Liver (tissue), 8 donors: ENCODE measurements at regions not wholly inside any gene's neighbourhood (a gene's known extent, or its start where the extent isn't known, plus 50 kb on each side); places are given as distances from the start of the nearest gene placed in this dataset.

ENCODE experiments used
- DNase-seq: peaks from one replicate; pipeline ENCODE4 v3.0.0-alpha.2; 2017; ENCODE audit warnings: low spot score
- H3K27ac ChIP-seq, 2 donors: one replicate each; pipeline ENCODE4 v1.7.0; 2013; ENCODE audit warnings: inconsistent platforms in 2 of 2, low read length in 2 of 2, control low read depth in 1 of 2, low read depth in 1 of 2, mild to moderate bottlenecking in 1 of 2
- H3K27me3 ChIP-seq, 4 donors: one replicate each; pipeline versions ENCODE4 v1.6.1 to v1.7.0; 2013; ENCODE audit warnings: low read length in 3 of 4, inconsistent platforms in 1 of 4, mild to moderate bottlenecking in 1 of 4, moderate library complexity in 1 of 4; ENCODE audit not compliant: control insufficient read depth in 4 of 4, insufficient read depth in 4 of 4
- H3K36me3 ChIP-seq, 4 donors: one replicate each; pipeline versions ENCODE4 v1.6.1 to v1.7.0; 2013; ENCODE audit warnings: low read length in 3 of 4, mild to moderate bottlenecking in 3 of 4, low read depth in 1 of 4, moderate library complexity in 1 of 4; ENCODE audit not compliant: control insufficient read depth in 4 of 4, insufficient read depth in 3 of 4
- H3K4me1 ChIP-seq, 4 donors: one replicate each; pipeline versions ENCODE4 v1.6.1 to v1.7.0; 2013; ENCODE audit warnings: low read length in 3 of 4, mild to moderate bottlenecking in 3 of 4, moderate library complexity in 1 of 4; ENCODE audit not compliant: control insufficient read depth in 4 of 4, insufficient read depth in 4 of 4
- H3K4me3 ChIP-seq, 3 donors: one replicate each; pipeline versions ENCODE4 v1.6.1 to v1.7.0; 2013; ENCODE audit warnings: low read length in 3 of 3, control low read depth in 1 of 3, low read depth in 1 of 3, mild to moderate bottlenecking in 1 of 3
- H3K9ac ChIP-seq, 2 donors: one replicate each; pipeline ENCODE4 v1.7.0; 2013; ENCODE audit warnings: low read length in 2 of 2, mild to moderate bottlenecking in 2 of 2, moderate library complexity in 2 of 2, control low read depth in 1 of 2, low read depth in 1 of 2
- H3K9me3 ChIP-seq, 4 donors: one replicate each; pipeline versions ENCODE4 v1.6.1 to v1.7.0; 2013; ENCODE audit warnings: low read length in 3 of 4; ENCODE audit not compliant: control insufficient read depth in 4 of 4
- CTCF ChIP-seq: fragments of 150-350 bp; IDR thresholded peaks from 2 replicates; pipeline ENCODE4 v1.5.1; 2017; ENCODE audit warnings: improper control_type of control experiment, low read depth, low read length; ENCODE audit not compliant: missing input control
- EGR1 ChIP-seq, 2 donors: IDR thresholded peaks; 2 replicates each; pipeline ENCODE4 v1.6.1; 2016 to 2018; ENCODE audit warnings: antibody characterized with exemption in 2 of 2, low read depth in 2 of 2
- FOXA1 ChIP-seq: IDR thresholded peaks from 2 replicates; pipeline ENCODE4 v1.6.1; 2016; ENCODE audit warnings: antibody characterized with exemption
- FOXA2 ChIP-seq: IDR thresholded peaks from 2 replicates; pipeline ENCODE4 v1.6.1; 2016; ENCODE audit warnings: antibody characterized with exemption
- GABPA ChIP-seq, 2 donors: IDR thresholded peaks in 1 of 2; conservative IDR thresholded peaks in 1 of 2; 2 replicates each; pipeline ENCODE4 v1.6.1; 2016; ENCODE audit warnings: antibody characterized with exemption in 2 of 2, mild to moderate bottlenecking in 1 of 2, moderate library complexity in 1 of 2
- HNF4A ChIP-seq, 2 donors: conservative IDR thresholded peaks; 2 replicates each; pipeline ENCODE4 v1.6.1; 2016; ENCODE audit warnings: antibody characterized with exemption in 2 of 2, mild to moderate bottlenecking in 2 of 2
- HNF4G ChIP-seq: IDR thresholded peaks from 2 replicates; pipeline ENCODE4 v1.6.1; 2016; ENCODE audit warnings: antibody characterized with exemption
- JUND ChIP-seq, 2 donors: IDR thresholded peaks; 2 replicates each; pipeline ENCODE4 v1.6.1; 2016; ENCODE audit warnings: antibody characterized with exemption in 2 of 2
- NR2F2 ChIP-seq: IDR thresholded peaks from 2 replicates; pipeline ENCODE4 v1.6.1; 2016; ENCODE audit warnings: antibody characterized with exemption
- RAD21 ChIP-seq, 2 donors: IDR thresholded peaks; 2 replicates each; pipeline ENCODE4 v1.6.1; 2016; ENCODE audit warnings: antibody characterized with exemption in 2 of 2, mild to moderate bottlenecking in 2 of 2
- RXRA ChIP-seq, 2 donors: IDR thresholded peaks; 2 replicates each; pipeline ENCODE4 v1.6.1; 2017 to 2018; ENCODE audit warnings: antibody characterized with exemption in 2 of 2, mild to moderate bottlenecking in 1 of 2
- SP1 ChIP-seq: IDR thresholded peaks from 2 replicates; pipeline ENCODE4 v1.6.1; 2018; ENCODE audit warnings: antibody characterized with exemption, mild to moderate bottlenecking
- TAF1 ChIP-seq: conservative IDR thresholded peaks from 2 replicates; pipeline ENCODE4 v1.6.1; 2016; ENCODE audit warnings: antibody characterized with exemption, mild to moderate bottlenecking
- YY1 ChIP-seq: IDR thresholded peaks from 2 replicates; pipeline ENCODE4 v1.6.1; 2016; ENCODE audit warnings: antibody characterized with exemption, mild to moderate bottlenecking
- WGBS: extraction: QIAGEN DNeasy Blood & Tissue Kit; methylation state at CpG from one replicate; pipeline ENCODE4 v1.1.7; 2013; 5-methylcytosine and 5-hydroxymethylcytosine counted together
- TF ChIP-seq, protein P1 (sequence below): IDR thresholded peaks from 2 replicates; pipeline ENCODE4 v1.6.1; 2016; ENCODE audit warnings: antibody characterized with exemption
- TF ChIP-seq, protein P2 (sequence below): IDR thresholded peaks from 2 replicates; pipeline ENCODE4 v1.6.1; 2016; ENCODE audit warnings: antibody characterized with exemption, mild to moderate bottlenecking
- TF ChIP-seq, protein P3 (sequence below): IDR thresholded peaks from 2 replicates; pipeline ENCODE4 v1.6.1; 2016; ENCODE audit warnings: antibody characterized with exemption
- TF ChIP-seq, protein P4 (sequence below): IDR thresholded peaks from 2 replicates; pipeline ENCODE4 v1.6.1; 2016; ENCODE audit warnings: antibody characterized with exemption
- donor health status: healthy.
- donor health status: healthy.
- donor health status: healthy.
- donor health status: healthy.
- donor health status: healthy.

GRCh38 chr3:65101450-65101849 lies 413.6 kb upstream of the ADAMTS9 start:
- DNase-seq: no peak
- H3K4me3 ChIP-seq: no peak overlapping the region
- no peaks in the 10 kb centered on the region for H3K36me3 ChIP-seq
- no peaks in the 10 kb centered on the region for H3K27me3 ChIP-seq
- WGBS: 46% methylated on average over 1 of the region's 1 CpG
- H3K4me1 ChIP-seq: no peaks in the 10 kb centered on the region
- H3K27ac ChIP-seq: no peak overlapping the region
- TF ChIP-seq RXRA (IDR thresholded peaks at IDR 0.05): no peak
- TF ChIP-seq NR2F2: no peak
- no peak for TF ChIP-seq CTCF
- TF ChIP-seq, protein P1, sequence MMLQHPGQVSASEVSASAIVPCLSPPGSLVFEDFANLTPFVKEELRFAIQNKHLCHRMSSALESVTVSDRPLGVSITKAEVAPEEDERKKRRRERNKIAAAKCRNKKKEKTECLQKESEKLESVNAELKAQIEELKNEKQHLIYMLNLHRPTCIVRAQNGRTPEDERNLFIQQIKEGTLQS: no peak
- TF ChIP-seq GABPA (IDR thresholded peaks at IDR 0.05 in 1 of 2, conservative IDR thresholded peaks at IDR 0.05 in 1 of 2): no peak
- no peak for TF ChIP-seq FOXA2
- no peak for TF ChIP-seq JUND (IDR thresholded peaks at IDR 0.05)
- no peak for TF ChIP-seq SP1
- TF ChIP-seq, protein P2, sequence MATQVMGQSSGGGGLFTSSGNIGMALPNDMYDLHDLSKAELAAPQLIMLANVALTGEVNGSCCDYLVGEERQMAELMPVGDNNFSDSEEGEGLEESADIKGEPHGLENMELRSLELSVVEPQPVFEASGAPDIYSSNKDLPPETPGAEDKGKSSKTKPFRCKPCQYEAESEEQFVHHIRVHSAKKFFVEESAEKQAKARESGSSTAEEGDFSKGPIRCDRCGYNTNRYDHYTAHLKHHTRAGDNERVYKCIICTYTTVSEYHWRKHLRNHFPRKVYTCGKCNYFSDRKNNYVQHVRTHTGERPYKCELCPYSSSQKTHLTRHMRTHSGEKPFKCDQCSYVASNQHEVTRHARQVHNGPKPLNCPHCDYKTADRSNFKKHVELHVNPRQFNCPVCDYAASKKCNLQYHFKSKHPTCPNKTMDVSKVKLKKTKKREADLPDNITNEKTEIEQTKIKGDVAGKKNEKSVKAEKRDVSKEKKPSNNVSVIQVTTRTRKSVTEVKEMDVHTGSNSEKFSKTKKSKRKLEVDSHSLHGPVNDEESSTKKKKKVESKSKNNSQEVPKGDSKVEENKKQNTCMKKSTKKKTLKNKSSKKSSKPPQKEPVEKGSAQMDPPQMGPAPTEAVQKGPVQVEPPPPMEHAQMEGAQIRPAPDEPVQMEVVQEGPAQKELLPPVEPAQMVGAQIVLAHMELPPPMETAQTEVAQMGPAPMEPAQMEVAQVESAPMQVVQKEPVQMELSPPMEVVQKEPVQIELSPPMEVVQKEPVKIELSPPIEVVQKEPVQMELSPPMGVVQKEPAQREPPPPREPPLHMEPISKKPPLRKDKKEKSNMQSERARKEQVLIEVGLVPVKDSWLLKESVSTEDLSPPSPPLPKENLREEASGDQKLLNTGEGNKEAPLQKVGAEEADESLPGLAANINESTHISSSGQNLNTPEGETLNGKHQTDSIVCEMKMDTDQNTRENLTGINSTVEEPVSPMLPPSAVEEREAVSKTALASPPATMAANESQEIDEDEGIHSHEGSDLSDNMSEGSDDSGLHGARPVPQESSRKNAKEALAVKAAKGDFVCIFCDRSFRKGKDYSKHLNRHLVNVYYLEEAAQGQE: no peak
- TF ChIP-seq HNF4G: no peak
- no peak for TF ChIP-seq YY1
- TF ChIP-seq TAF1: no peak
- no peak for TF ChIP-seq HNF4A (conservative IDR thresholded peaks at IDR 0.05)
- H3K9me3 ChIP-seq: no peaks in the 10 kb centered on the region
- H3K9ac ChIP-seq: no peak overlapping the region

DNA sequence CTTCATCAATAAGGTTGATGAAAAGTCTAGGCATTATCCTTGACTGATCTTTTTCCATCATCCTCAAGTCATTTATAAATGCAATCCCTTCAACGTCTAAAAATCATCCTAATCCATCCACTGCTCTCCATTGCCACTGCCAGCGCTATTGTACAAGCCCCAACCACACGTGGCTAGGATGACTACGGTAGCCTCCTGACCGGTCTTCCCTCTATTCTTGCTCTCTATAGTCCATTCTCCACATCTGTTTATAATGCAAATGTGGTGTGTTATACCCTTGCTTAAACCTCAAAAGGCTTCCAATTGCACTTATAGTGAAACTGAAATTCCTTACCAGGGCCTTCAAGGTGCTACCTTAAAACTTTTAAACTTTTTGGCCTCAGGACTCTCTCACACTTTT lies 410.6 kb upstream of the ADAMTS9 start:
- no peaks in the 10 kb centered on the region for H3K27me3 ChIP-seq
- no peaks in the 10 kb centered on the region for H3K36me3 ChIP-seq
- no peak overlapping the region for H3K4me3 ChIP-seq
- DNase-seq: no peak
- no peak overlapping the region for H3K27ac ChIP-seq
- no peaks in the 10 kb centered on the region for H3K9me3 ChIP-seq
- no peak overlapping the region for H3K9ac ChIP-seq
- H3K4me1 ChIP-seq: no peaks in the 10 kb centered on the region
- WGBS: 85% methylated on average over 5 of the region's 5 CpGs
- no peak for TF ChIP-seq TAF1
- TF ChIP-seq EGR1 (IDR thresholded peaks at IDR 0.05; ENCODE audit: low read depth in 2 of 2): no peak
- no peak for TF ChIP-seq FOXA2
- TF ChIP-seq RAD21 (IDR thresholded peaks at IDR 0.05): no peak
- no peak for TF ChIP-seq SP1
- TF ChIP-seq GABPA (IDR thresholded peaks at IDR 0.05 in 1 of 2, conservative IDR thresholded peaks at IDR 0.05 in 1 of 2): no peak
- no peak for TF ChIP-seq HNF4A (conservative IDR thresholded peaks at IDR 0.05)
- TF ChIP-seq, protein P2: no peak
- no peak for TF ChIP-seq CTCF
- no peak for TF ChIP-seq HNF4G
- no peak for TF ChIP-seq JUND (IDR thresholded peaks at IDR 0.05)
- TF ChIP-seq FOXA1: no peak
- TF ChIP-seq, protein P3, sequence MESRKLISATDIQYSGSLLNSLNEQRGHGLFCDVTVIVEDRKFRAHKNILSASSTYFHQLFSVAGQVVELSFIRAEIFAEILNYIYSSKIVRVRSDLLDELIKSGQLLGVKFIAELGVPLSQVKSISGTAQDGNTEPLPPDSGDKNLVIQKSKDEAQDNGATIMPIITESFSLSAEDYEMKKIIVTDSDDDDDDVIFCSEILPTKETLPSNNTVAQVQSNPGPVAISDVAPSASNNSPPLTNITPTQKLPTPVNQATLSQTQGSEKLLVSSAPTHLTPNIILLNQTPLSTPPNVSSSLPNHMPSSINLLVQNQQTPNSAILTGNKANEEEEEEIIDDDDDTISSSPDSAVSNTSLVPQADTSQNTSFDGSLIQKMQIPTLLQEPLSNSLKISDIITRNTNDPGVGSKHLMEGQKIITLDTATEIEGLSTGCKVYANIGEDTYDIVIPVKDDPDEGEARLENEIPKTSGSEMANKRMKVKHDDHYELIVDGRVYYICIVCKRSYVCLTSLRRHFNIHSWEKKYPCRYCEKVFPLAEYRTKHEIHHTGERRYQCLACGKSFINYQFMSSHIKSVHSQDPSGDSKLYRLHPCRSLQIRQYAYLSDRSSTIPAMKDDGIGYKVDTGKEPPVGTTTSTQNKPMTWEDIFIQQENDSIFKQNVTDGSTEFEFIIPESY: no peak
- TF ChIP-seq, protein P4, sequence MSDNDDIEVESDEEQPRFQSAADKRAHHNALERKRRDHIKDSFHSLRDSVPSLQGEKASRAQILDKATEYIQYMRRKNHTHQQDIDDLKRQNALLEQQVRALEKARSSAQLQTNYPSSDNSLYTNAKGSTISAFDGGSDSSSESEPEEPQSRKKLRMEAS: no peak
- TF ChIP-seq RXRA (IDR thresholded peaks at IDR 0.05): no peak
